ENCODE measurements at regions not wholly inside any gene's neighbourhood (a gene's known extent, or its start where the extent isn't known, plus 50 kb on each side); places are given as distances from the start of the nearest gene placed in this dataset.

- TF ChIP-seq CTCF (conservative IDR thresholded peaks at IDR 0.05; ENCODE audit: low read depth, low read length) (no peak), EZH2 (IDR thresholded peaks at IDR 0.05; ENCODE audit: borderline replicate concordance, low read depth, low read length, poor library complexity, severe bottlenecking) (no peak)
These were observed 85.3 kb upstream of the SULT1C3 start for GRCh38 chr2:108154366-108155061.

Measured in A673 (cell line).